ENCODE measurements at regions not wholly inside any gene's neighbourhood (a gene's known extent, or its start where the extent isn't known, plus 50 kb on each side); places are given as distances from the start of the nearest gene placed in this dataset.

- H3K4me1 ChIP-seq (ENCODE audit: control insufficient read depth, low read length): peaks cover 19% of the 10 kb centered on the region
- no peak overlapping the region for H3K4me2 ChIP-seq (ENCODE audit: low read length)
- no peaks in the 10 kb centered on the region for H3F3A ChIP-seq (ENCODE audit: control insufficient read depth, insufficient read depth)
- H3K27me3 ChIP-seq (ENCODE audit: control insufficient read depth, low read length): 0 out of 2 replicates have a peak, but pooled peaks cover 2% of the 10 kb centered on the region
- H4K20me1 ChIP-seq (ENCODE audit: control insufficient read depth, insufficient read depth, low read depth, low read length): no peaks in the 10 kb centered on the region
- TF ChIP-seq, protein P1, sequence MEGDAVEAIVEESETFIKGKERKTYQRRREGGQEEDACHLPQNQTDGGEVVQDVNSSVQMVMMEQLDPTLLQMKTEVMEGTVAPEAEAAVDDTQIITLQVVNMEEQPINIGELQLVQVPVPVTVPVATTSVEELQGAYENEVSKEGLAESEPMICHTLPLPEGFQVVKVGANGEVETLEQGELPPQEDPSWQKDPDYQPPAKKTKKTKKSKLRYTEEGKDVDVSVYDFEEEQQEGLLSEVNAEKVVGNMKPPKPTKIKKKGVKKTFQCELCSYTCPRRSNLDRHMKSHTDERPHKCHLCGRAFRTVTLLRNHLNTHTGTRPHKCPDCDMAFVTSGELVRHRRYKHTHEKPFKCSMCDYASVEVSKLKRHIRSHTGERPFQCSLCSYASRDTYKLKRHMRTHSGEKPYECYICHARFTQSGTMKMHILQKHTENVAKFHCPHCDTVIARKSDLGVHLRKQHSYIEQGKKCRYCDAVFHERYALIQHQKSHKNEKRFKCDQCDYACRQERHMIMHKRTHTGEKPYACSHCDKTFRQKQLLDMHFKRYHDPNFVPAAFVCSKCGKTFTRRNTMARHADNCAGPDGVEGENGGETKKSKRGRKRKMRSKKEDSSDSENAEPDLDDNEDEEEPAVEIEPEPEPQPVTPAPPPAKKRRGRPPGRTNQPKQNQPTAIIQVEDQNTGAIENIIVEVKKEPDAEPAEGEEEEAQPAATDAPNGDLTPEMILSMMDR (IDR thresholded peaks at IDR 0.05; ENCODE audit: low read depth, low read length, poor library complexity, severe bottlenecking): no peak
- no peak for TF ChIP-seq EZH2phosphoT487 (IDR thresholded peaks at IDR 0.05; ENCODE audit: borderline replicate concordance, low read length)
- no peaks in the 10 kb centered on the region for H3K9me2 ChIP-seq (replicated peaks; ENCODE audit: control insufficient read depth, low read length)
- peaks cover 10% of the 10 kb centered on the region for H3K9me3 ChIP-seq (ENCODE audit: control insufficient read depth, insufficient read depth, low read length)
- no peaks in the 10 kb centered on the region for H3K36me3 ChIP-seq (ENCODE audit: control insufficient read depth, low read length)
- H3K4me3 ChIP-seq (ENCODE audit: low read length): no peak overlapping the region
- no peak overlapping the region for H3K27ac ChIP-seq (ENCODE audit: low read depth, low read length)
- no peaks in the 10 kb centered on the region for H3K79me2 ChIP-seq (ENCODE audit: control insufficient read depth, low read length)
Observed at GRCh38 chr15:69848551-69849231, 249.0 kb downstream of the TLE3 start.

GRCh38 chr15:69849232-69849610 is 248.5 kb downstream of the TLE3 start:
- H3K9me2 ChIP-seq (replicated peaks; ENCODE audit: control insufficient read depth, low read length): no peaks in the 10 kb centered on the region
- no peak overlapping the region for H3K4me3 ChIP-seq (ENCODE audit: low read length)
- TF ChIP-seq EZH2phosphoT487 (IDR thresholded peaks at IDR 0.05; ENCODE audit: borderline replicate concordance, low read length): no peak
- H4K20me1 ChIP-seq (ENCODE audit: control insufficient read depth, insufficient read depth, low read depth, low read length): no peaks in the 10 kb centered on the region
- H3K27ac ChIP-seq (ENCODE audit: low read depth, low read length): no peak overlapping the region
- no peaks in the 10 kb centered on the region for H3K36me3 ChIP-seq (ENCODE audit: control insufficient read depth, low read length)
- H3K9me3 ChIP-seq (ENCODE audit: control insufficient read depth, insufficient read depth, low read length): peaks cover 10% of the 10 kb centered on the region
- H3K4me2 ChIP-seq (ENCODE audit: low read length): no peak overlapping the region
- no peaks in the 10 kb centered on the region for H3F3A ChIP-seq (ENCODE audit: control insufficient read depth, insufficient read depth)
- H3K79me2 ChIP-seq (ENCODE audit: control insufficient read depth, low read length): no peaks in the 10 kb centered on the region
- 0 out of 2 replicates have a peak, but pooled peaks cover 2% of the 10 kb centered on the region for H3K27me3 ChIP-seq (ENCODE audit: control insufficient read depth, low read length)
- peaks cover 19% of the 10 kb centered on the region for H3K4me1 ChIP-seq (ENCODE audit: control insufficient read depth, low read length)

GRCh38 chr15:69852482-69852881 is 245.2 kb downstream of the TLE3 start:
- no peaks in the 10 kb centered on the region for H4K20me1 ChIP-seq (ENCODE audit: control insufficient read depth, insufficient read depth, low read depth, low read length)

GRCh38 chr15:69852916-69853315 is 244.8 kb downstream of the TLE3 start:
- TF ChIP-seq, protein P1 (IDR thresholded peaks at IDR 0.05; ENCODE audit: low read depth, low read length, poor library complexity, severe bottlenecking): no peak
- TF ChIP-seq EZH2phosphoT487 (IDR thresholded peaks at IDR 0.05; ENCODE audit: borderline replicate concordance, low read length): no peak
- Histone ChIP-seq H3F3A (ENCODE audit: control insufficient read depth, insufficient read depth) (no peaks in the 10 kb centered on the region), H3K27me3 (ENCODE audit: control insufficient read depth, low read length) (no peaks in the 10 kb centered on the region), H3K4me1 (ENCODE audit: control insufficient read depth, low read length) (peaks cover 46% of the 10 kb centered on the region), H3K27ac (ENCODE audit: low read depth, low read length) (no peak overlapping the region), H3K9me2 (replicated peaks; ENCODE audit: control insufficient read depth, low read length) (no peaks in the 10 kb centered on the region), H3K36me3 (ENCODE audit: control insufficient read depth, low read length) (no peaks in the 10 kb centered on the region), H3K4me2 (ENCODE audit: low read length) (no peak overlapping the region), H4K20me1 (ENCODE audit: control insufficient read depth, insufficient read depth, low read depth, low read length) (no peaks in the 10 kb centered on the region), H3K4me3 (ENCODE audit: low read length) (no peak overlapping the region; the same call in 1 of the 2 replicates), H3K79me2 (ENCODE audit: control insufficient read depth, low read length) (no peaks in the 10 kb centered on the region), H3K9me3 (ENCODE audit: control insufficient read depth, insufficient read depth, low read length) (peaks cover 10% of the 10 kb centered on the region)

More at GRCh38 chr15:69852482-69852881, 245.2 kb downstream of the TLE3 start:
- Histone ChIP-seq H3K9me3 (ENCODE audit: control insufficient read depth, insufficient read depth, low read length) (peaks cover 10% of the 10 kb centered on the region), H3K79me2 (ENCODE audit: control insufficient read depth, low read length) (no peaks in the 10 kb centered on the region), H3K4me2 (ENCODE audit: low read length) (no peak overlapping the region), H3K36me3 (ENCODE audit: control insufficient read depth, low read length) (no peaks in the 10 kb centered on the region), H3K27me3 (ENCODE audit: control insufficient read depth, low read length) (no peaks in the 10 kb centered on the region), H3K4me1 (ENCODE audit: control insufficient read depth, low read length) (peaks cover 42% of the 10 kb centered on the region), H3K9me2 (replicated peaks; ENCODE audit: control insufficient read depth, low read length) (no peaks in the 10 kb centered on the region), H3F3A (ENCODE audit: control insufficient read depth, insufficient read depth) (no peaks in the 10 kb centered on the region), H3K27ac (ENCODE audit: low read depth, low read length) (no peak overlapping the region), H3K4me3 (ENCODE audit: low read length) (no peak overlapping the region; the same call in 1 of the 2 replicates)
- TF ChIP-seq, protein P1 (IDR thresholded peaks at IDR 0.05; ENCODE audit: low read depth, low read length, poor library complexity, severe bottlenecking): no peak
- TF ChIP-seq EZH2phosphoT487 (IDR thresholded peaks at IDR 0.05; ENCODE audit: borderline replicate concordance, low read length): no peak

All from DOHH2 (cell line).